Adrenal gland (tissue), 5 donors: ENCODE measurements at regions not wholly inside any gene's neighbourhood (a gene's known extent, or its start where the extent isn't known, plus 50 kb on each side); places are given as distances from the start of the nearest gene placed in this dataset.

Experiments
- POLR2A ChIP-seq, 2 donors: fragments of 450-650 bp; IDR thresholded peaks; one replicate each; pipeline ENCODE4 v1.6.1; 2017; ENCODE audit warnings: antibody characterized with exemption in 2 of 2, mild to moderate bottlenecking in 2 of 2, moderate library complexity in 1 of 2
- TF ChIP-seq, protein P1 (sequence below), 6 experiments: fragments of 450-650 bp in 4 of 6; fragments of 200-600 bp in 2 of 6; sonication (generic) in 1 of 6; IDR thresholded peaks; 1 replicate in 5 of 6; 2 replicates in 1 of 6; pipeline versions ENCODE4 v1.5.1 to v1.8.0; 2016 to 2021; ENCODE audit warnings: antibody characterized with exemption in 6 of 6, mild to moderate bottlenecking in 2 of 6, moderate library complexity in 1 of 6
- donor health status: DM: no; HTN: no; CAD: no.

- TF ChIP-seq, protein P1, sequence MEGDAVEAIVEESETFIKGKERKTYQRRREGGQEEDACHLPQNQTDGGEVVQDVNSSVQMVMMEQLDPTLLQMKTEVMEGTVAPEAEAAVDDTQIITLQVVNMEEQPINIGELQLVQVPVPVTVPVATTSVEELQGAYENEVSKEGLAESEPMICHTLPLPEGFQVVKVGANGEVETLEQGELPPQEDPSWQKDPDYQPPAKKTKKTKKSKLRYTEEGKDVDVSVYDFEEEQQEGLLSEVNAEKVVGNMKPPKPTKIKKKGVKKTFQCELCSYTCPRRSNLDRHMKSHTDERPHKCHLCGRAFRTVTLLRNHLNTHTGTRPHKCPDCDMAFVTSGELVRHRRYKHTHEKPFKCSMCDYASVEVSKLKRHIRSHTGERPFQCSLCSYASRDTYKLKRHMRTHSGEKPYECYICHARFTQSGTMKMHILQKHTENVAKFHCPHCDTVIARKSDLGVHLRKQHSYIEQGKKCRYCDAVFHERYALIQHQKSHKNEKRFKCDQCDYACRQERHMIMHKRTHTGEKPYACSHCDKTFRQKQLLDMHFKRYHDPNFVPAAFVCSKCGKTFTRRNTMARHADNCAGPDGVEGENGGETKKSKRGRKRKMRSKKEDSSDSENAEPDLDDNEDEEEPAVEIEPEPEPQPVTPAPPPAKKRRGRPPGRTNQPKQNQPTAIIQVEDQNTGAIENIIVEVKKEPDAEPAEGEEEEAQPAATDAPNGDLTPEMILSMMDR (IDR thresholded peaks at IDR 0.05) = no peak
- TF ChIP-seq POLR2A (IDR thresholded peaks at IDR 0.05) = no peak
Measured at GRCh38 chr5:74105126-74105780, 479.3 kb downstream of the ARHGEF28 start.
